ENCODE measurements at regions not wholly inside any gene's neighbourhood (a gene's known extent, or its start where the extent isn't known, plus 50 kb on each side); places are given as distances from the start of the nearest gene placed in this dataset.

DNA sequence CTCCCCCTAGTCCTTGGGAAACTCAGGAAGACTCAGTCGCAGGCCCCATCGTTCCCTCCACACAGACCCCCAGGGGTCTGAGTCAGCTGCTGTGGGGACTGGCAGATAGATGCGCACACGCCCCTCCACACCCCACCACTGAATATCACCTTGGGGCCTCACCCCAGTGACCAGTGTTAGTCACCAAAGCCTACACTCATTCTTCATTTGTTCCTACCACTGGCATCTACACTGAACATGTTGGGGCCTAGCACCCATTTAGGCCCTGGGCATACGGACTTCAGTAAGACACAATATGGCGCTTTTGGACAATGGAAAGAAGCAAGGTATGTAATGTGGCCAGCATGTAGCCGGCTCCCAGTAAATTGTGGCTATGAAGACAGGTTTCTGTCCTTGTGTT is 154.1 kb upstream of the PJA1 start:
- Histone ChIP-seq H3K9ac (ENCODE audit: low read length) (no peak overlapping the region), H3K36me3 (ENCODE audit: control insufficient read depth in 1 of 2, insufficient read depth in 2 of 2, low read length in 2 of 2) (no peaks in the 10 kb centered on the region), H3K27ac (ENCODE audit: low read depth, low read length) (no peak overlapping the region), H3K9me3 (ENCODE audit: control insufficient read depth in 1 of 2, insufficient read depth in 1 of 2, low read depth in 1 of 2, low read length in 2 of 2) (no peaks in the 10 kb centered on the region), H3K27me3 (ENCODE audit: insufficient read depth, low read length) (no peaks in the 10 kb centered on the region), H3K79me2 (ENCODE audit: insufficient read depth, low read length) (no peaks in the 10 kb centered on the region), H4K20me1 (ENCODE audit: insufficient read depth) (no peaks in the 10 kb centered on the region), H3K4me2 (ENCODE audit: low read length) (no peak overlapping the region), H2AFZ (ENCODE audit: low read depth, low read length, poor library complexity, severe bottlenecking) (no peak overlapping the region), H3K9me2 (ENCODE audit: insufficient read depth) (no peaks in the 10 kb centered on the region), H3K4me1 (ENCODE audit: control insufficient read depth in 1 of 2, insufficient read depth in 2 of 2, low read length in 2 of 2) (no peaks in the 10 kb centered on the region), H3K4me3 (replicated peaks in 1 of 2; ENCODE audit: low read depth in 1 of 2, low read length in 2 of 2) (no peak overlapping the region)
- POLR2A ChIA-PET = no interaction called here
- no peak for DNase-seq (ENCODE audit: low read depth, low spot score)
- BruUV-seq (replicated peaks) = no TSS peak
- RAD21 ChIA-PET (ENCODE audit: low non-redundant PET in 1 of 2, low total read pairs in 2 of 2, uncharacterized antibody in 2 of 2, unreplicated experiment in 2 of 2) = no interaction called here
- intact Hi-C loops (cut with micrococcal nuclease) = no loop called here
- CTCF ChIA-PET = no interaction called here
- no peak for ATAC-seq
- TF ChIP-seq EGR1 (IDR thresholded peaks at IDR 0.05; ENCODE audit: low read depth) = no peak
- TF ChIP-seq CEBPB (IDR thresholded peaks at IDR 0.05; ENCODE audit: low read depth) = no peak
- no peak for TF ChIP-seq REST (IDR thresholded peaks at IDR 0.05; ENCODE audit: low read depth)
- no peak for TF ChIP-seq SIN3A (IDR thresholded peaks at IDR 0.05; ENCODE audit: low read depth)
- no peak for TF ChIP-seq EZH2 (IDR thresholded peaks at IDR 0.05)
- no peak for TF ChIP-seq MAX (IDR thresholded peaks at IDR 0.05)
- TF ChIP-seq TCF7L2 (IDR thresholded peaks at IDR 0.05; ENCODE audit: borderline replicate concordance, extremely low read depth, insufficient read depth, insufficient read length) = no peak
- no peak for TF ChIP-seq YY1 (IDR thresholded peaks at IDR 0.05; ENCODE audit: extremely low read depth, insufficient replicate concordance, low read depth, low read length)
- TF ChIP-seq, protein P1, sequence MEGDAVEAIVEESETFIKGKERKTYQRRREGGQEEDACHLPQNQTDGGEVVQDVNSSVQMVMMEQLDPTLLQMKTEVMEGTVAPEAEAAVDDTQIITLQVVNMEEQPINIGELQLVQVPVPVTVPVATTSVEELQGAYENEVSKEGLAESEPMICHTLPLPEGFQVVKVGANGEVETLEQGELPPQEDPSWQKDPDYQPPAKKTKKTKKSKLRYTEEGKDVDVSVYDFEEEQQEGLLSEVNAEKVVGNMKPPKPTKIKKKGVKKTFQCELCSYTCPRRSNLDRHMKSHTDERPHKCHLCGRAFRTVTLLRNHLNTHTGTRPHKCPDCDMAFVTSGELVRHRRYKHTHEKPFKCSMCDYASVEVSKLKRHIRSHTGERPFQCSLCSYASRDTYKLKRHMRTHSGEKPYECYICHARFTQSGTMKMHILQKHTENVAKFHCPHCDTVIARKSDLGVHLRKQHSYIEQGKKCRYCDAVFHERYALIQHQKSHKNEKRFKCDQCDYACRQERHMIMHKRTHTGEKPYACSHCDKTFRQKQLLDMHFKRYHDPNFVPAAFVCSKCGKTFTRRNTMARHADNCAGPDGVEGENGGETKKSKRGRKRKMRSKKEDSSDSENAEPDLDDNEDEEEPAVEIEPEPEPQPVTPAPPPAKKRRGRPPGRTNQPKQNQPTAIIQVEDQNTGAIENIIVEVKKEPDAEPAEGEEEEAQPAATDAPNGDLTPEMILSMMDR (IDR thresholded peaks at IDR 0.05 in 2 of 3, conservative IDR thresholded peaks at IDR 0.05 in 1 of 3; ENCODE audit: borderline replicate concordance in 1 of 3, insufficient read depth in 1 of 3, low read depth in 2 of 3, low read length in 2 of 3) = no peak
- TF ChIP-seq POLR2AphosphoS5 (IDR thresholded peaks at IDR 0.05; ENCODE audit: low read depth, low read length) = no peak
- no peak for TF ChIP-seq ZBTB33 (IDR thresholded peaks at IDR 0.05; ENCODE audit: extremely low read depth, insufficient replicate concordance, low read length)
- TF ChIP-seq SRF (IDR thresholded peaks at IDR 0.05; ENCODE audit: low read depth) = no peak
- TF ChIP-seq, protein P2, sequence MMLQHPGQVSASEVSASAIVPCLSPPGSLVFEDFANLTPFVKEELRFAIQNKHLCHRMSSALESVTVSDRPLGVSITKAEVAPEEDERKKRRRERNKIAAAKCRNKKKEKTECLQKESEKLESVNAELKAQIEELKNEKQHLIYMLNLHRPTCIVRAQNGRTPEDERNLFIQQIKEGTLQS (IDR thresholded peaks at IDR 0.05) = no peak
- TF ChIP-seq FOSL1 (IDR thresholded peaks at IDR 0.05; ENCODE audit: low read depth) = no peak
- no peak for TF ChIP-seq JUND (IDR thresholded peaks at IDR 0.05)
- no peak for TF ChIP-seq CBX3 (IDR thresholded peaks at IDR 0.05; ENCODE audit: low read depth)
- no peak for TF ChIP-seq ELF1 (IDR thresholded peaks at IDR 0.05; ENCODE audit: borderline replicate concordance, low read depth)
